Fibroblast of the aortic adventitia (primary cell): ENCODE measurements at regions not wholly inside any gene's neighbourhood (a gene's known extent, or its start where the extent isn't known, plus 50 kb on each side); places are given as distances from the start of the nearest gene placed in this dataset. TPM values are rescaled to one million over a fixed set of nuclear protein-coding genes. Genes with fewer than 3 reads are reported as not detected.

ENCODE experiments used
- DNase-seq: peaks from one replicate; pipeline ENCODE4 v3.0.0-alpha.2; 2010; ENCODE audit warnings: low read depth
- H3K4me3 ChIP-seq: 2 replicates; pipeline ENCODE4 v1.5.1; 2011; ENCODE audit warnings: low read depth, mild to moderate bottlenecking, control low read depth, low read length, moderate library complexity
- small RNA-seq: library from RNA; depleted of rRNA; stranded (forward); fragments of <200 nt; gene quantifications from one replicate; pipeline ENCODE3, GENCODE V24; 2012
- TF ChIP-seq, protein P1 (sequence below): IDR thresholded peaks from 2 replicates; pipeline ENCODE4 v1.5.1; 2011; ENCODE audit warnings: mild to moderate bottlenecking, low read length, control low read depth, inconsistent platforms; ENCODE audit not compliant: insufficient read depth

DNA sequence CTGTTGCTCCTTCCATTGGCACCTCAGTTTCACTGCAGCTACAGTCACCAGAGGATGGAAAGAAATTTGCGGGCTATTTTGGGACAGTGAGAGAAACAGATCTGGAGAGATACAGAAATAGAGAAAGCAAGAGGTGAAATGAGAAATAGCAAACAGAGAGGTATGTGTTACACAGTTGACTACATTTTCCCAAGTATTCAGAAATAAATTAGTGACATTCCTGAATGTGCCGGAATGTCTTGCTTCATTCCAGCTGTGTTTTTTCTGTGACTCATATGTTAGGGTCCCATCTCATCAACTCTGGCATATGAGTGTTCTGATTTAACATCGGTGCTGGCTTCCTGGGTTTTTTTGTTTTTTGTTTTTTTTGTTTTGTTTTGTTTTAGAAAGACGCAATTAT is 63.8 kb upstream of the ZNF462 start:
- TF ChIP-seq, protein P1, sequence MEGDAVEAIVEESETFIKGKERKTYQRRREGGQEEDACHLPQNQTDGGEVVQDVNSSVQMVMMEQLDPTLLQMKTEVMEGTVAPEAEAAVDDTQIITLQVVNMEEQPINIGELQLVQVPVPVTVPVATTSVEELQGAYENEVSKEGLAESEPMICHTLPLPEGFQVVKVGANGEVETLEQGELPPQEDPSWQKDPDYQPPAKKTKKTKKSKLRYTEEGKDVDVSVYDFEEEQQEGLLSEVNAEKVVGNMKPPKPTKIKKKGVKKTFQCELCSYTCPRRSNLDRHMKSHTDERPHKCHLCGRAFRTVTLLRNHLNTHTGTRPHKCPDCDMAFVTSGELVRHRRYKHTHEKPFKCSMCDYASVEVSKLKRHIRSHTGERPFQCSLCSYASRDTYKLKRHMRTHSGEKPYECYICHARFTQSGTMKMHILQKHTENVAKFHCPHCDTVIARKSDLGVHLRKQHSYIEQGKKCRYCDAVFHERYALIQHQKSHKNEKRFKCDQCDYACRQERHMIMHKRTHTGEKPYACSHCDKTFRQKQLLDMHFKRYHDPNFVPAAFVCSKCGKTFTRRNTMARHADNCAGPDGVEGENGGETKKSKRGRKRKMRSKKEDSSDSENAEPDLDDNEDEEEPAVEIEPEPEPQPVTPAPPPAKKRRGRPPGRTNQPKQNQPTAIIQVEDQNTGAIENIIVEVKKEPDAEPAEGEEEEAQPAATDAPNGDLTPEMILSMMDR = no peak
- peak; percentile 49 for DNase-seq
- no peak overlapping the region for H3K4me3 ChIP-seq

- TF ChIP-seq, protein P1 = no peak
- DNase-seq = no peak
- no peak overlapping the region for H3K4me3 ChIP-seq
Observed at GRCh38 chr9:106800701-106801270, 62.2 kb upstream of the ZNF462 start.

GRCh38 chr9:106801816-106802215 is 61.1 kb upstream of the ZNF462 start:
- no peak for DNase-seq
- TF ChIP-seq, protein P1 = no peak
- H3K4me3 ChIP-seq = no peak overlapping the region

Small RNA genes in the stretch of these regions (small RNA-seq; reads per million reads assigned to genes)
- gene MIR8081 = not detected
